Stimulated activated naive CD4-positive, alpha-beta T cell (primary cell): ENCODE measurements at regions not wholly inside any gene's neighbourhood (a gene's known extent, or its start where the extent isn't known, plus 50 kb on each side); places are given as distances from the start of the nearest gene placed in this dataset.
A peak's percentile ranks its signal among the peaks of the same experiment; 100 is the strongest.

Experiments
- DNase-seq, 6 experiments: peaks; one replicate each; lab custom pipeline; 2025; lab: John Stamatoyannopoulos, UW

DNA sequence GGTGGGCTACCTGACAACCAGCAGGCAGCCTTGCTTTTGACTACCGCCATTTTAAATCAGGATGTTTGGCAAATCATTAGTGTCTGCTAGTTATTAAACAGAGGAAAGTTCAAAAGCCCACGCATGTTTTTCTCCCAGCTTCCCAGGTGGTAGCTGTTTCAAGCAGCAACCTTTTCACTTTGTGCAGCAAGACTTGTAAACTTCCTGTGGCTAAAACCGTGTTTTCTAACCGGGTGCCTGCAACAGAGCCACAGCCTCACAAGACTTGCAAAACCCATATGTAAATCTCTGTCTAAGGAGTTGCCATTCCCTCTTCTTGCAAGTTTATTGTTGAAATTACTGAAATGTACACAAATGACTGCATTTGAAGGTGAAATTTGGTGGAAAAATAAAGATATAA is 633.1 kb downstream of the BCL11A start:
- DNase-seq, result no peak

DNA sequence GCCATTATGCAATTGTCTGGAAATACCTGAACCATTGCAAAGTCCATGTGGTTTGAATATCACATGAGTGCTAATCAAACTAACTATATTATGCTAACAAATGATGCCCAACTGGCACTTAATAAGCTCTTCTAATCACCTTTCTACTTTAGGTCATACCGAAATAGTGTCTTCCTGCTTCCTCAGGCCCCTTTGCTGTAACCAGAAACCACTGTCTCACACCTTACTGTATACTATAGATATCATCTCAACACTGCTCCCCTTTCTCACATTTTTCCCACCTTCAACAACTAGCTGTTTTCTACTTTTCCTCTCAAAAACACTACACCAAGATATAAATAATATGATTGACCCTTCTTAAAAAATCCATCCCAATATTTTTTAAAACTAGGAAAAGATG is 633.9 kb downstream of the BCL11A start:
- no peak for DNase-seq

DNA sequence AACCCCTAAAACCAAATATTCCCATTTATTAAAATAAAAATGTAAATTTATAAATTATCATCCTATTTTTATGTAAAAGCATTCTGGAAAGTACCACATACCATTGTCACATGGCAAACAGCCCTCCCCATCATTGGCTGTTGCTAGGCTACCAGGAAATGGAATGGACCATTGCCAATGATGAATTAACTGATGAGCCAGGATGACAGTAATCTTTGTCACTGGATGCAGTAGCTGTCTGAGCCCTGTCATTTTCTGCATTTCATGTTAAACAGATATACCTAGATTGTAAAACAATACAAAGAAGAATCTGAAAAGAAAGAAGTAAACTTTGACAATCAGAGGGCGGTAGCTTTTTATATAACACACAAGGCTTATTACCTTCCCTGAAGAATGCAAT is 641.4 kb downstream of the BCL11A start:
- DNase-seq, result no peak

DNA sequence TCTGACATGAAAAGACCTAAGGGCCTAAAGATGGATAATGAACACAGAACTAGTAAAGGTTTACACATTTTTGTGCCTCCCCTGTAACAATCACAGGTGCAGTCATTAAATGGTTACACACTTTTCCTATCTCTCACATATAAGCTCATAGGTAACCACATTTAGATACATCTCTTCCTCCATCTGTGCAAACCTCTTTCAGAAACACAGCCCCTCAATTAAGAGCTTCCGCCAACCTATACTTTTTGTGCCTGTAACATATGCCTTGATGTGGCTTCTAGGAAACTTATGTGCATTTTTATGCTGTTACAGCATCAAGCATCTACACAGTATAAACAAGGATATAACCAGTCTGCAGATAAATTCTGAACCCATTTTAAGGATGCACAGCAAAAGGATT is 643.3 kb downstream of the BCL11A start:
- DNase-seq, result no peak

DNA sequence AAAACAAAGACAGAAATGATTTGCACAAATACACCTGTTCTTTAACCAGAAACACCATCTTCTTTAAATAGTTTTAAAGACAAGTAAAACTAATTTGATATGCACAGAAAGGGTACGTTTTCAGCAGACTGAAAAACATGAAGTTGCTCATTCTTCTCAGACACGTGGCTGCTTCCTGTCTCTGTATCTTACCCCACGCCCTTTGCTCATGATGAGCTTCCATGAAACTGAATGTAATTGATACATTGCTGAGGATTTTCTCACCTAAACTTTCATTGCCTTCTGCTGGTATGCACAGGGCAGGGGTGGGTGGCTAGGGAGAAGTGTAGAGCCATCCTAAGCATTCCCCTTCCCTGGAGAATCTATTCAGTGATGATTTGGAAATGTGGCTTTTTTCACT is 644.3 kb downstream of the BCL11A start:
- DNase-seq, result no peak

DNA sequence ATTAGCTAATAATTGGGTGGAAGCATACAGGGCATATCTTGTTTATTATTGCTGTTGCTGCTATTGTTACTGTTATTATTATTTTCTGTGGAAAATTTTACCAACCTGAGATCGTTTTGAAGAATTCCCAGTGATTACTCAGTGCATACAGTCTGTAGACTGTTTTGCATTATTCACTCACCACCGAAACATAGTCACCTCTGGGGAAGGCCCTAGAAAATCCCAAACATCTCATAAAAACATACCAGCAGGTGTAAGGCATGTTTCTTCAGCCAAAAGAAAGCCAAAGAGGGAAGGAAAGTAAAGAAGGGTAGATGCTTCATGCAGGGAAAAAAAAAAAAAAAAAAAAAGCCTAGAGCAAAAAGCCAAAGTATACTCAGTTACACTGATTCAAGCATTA is 647.7 kb downstream of the BCL11A start:
- DNase-seq, result no peak

DNA sequence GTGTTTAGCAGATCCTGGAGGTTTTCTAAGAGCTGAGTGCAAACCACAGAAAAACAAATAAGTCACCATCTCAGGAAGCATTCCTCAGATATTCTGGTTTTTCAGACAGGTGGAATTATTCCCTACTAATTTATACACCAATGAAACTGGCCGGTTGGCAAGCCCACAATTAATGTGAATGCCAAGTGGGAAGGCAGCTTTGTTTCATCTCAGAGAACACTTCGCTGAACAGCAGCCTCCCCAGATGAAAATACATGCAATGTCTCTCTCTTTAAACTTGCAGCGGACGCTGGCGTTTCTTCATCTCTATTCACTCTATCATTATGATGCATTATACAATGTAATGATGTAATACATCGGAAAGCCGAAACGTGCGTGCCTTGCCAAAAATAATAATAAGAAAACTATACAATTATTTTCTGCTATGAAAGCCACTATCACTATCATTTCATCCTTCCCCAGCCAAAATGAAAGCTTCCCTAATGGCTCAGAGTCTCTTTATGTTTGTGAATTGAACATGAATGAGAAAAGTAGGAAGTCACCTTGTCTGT is 649.4 kb downstream of the BCL11A start:
- no peak for DNase-seq

DNA sequence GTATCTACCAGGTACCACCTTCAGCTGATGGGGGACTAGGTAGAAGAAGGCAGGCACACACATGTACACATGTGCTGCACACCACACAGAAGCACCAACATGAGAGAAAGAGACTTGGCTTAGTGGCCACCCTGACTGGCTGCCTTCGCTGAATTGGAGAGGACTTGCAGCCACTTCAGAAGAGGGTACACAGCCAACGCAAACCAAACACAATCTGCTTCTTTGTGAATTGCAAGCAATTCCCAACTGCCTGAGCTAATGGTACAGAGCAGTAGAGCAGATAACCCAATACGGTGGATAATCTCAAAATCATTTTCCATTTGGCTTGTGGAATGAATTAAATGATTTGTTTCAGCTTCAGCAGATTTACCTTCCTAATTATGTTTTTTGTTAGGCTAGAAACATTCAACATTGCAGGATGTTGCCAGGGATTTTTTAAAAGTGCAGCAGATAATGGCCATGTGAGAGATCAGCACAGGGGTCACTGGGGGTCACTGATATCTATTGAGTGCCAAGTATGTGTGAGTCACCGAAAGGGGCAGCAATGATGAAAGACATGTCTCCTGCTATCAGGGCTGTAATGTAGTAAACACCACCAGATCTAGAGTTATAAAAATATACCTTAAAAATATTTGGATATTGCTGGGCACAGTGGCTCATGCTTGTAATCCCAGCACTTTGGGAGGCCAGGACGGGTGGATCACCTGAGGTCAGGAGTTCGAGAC is 652.6 kb downstream of the BCL11A start:
- no peak for DNase-seq

DNA sequence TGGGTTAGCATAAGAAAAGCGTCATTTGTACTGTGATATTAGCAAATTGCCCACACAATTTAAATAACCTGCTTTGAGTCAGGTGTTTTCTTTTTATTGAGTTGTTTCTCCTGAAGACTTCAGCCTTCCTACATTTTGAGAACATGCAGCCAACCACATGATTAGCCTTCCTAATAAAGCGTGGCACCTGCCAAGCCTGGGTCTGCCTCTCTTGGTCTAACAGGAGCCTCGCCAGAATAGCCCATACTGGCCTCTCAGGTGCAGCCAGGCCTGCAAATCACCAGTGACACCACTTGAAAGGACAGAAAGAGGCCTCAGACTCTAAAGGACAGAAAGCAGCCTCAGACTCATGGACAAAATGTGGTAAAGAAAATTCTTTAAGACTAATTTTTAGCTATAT is 653.8 kb downstream of the BCL11A start:
- no peak for DNase-seq

DNA sequence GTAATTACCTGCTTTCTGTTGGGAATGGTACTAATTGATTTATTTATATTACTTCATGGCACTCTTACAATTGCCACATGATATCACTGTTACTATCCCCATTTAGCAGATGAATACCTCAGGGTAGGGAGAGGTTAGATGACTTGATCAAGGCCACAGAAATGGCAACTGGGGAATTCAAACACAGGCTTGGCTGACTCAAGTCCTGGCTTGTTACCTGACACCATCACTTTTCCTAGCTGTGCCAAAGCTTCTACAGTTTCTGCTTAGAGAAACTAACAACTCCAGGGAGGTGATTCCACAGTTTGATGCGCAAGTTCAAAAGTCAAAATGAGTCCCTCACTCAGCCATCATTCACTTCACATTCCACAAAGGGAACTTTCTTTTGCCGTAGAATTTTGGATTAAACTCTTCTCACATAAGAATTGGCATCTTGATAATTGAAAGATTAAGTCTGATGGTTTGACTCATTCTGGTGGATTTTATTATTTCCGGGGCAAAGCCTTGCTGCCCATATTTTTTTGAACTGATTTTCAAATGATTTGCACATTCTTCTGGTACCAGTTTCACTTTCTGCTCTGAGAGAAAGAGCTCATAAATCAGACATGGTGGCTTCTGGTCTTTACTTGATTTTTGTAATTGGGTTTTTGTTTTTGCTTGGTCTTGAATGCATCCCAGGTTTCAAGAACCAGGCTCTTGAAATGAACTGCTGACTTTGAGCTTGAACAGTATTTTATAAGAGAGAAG is 656.8 kb downstream of the BCL11A start:
- DNase-seq, result no peak

DNA sequence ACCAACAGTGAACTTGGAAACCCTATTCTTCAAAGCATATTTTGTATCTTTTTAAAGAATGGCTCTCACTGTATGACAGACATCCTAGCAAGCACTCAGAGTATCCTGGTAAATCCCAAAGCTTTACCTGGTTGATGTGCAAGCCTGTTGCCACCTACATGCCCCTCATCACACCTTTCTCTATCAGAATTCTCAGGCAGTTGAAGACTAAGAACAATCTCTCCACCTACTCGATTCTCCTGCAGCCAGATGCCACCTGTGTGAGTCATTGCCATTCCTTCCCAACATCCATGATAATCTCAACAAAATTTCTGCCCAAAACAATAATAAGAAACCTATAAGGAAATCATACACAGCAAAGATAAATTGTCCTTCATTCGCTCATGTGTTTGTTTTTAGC is 659.8 kb downstream of the BCL11A start:
- no peak for DNase-seq

DNA sequence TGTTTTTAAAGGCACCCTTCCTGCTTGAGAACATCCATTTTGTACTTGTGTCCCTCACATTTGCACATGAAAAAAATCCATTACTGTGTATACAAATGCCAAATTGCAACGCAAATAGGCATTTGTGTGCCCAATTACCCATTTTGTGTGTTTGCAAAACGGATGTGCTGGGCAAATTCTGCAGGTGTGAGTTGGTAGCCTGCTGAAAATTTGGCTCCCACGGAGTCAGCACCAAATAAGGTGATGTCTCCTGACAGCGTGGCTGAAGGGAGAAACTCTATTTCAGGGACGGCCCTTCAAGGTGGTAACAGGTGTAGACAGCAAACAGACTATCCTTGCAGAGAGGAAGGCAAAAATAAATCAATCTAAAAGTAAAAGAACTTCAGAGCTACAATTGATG is 661.1 kb downstream of the BCL11A start:
- DNase-seq, result no peak

DNA sequence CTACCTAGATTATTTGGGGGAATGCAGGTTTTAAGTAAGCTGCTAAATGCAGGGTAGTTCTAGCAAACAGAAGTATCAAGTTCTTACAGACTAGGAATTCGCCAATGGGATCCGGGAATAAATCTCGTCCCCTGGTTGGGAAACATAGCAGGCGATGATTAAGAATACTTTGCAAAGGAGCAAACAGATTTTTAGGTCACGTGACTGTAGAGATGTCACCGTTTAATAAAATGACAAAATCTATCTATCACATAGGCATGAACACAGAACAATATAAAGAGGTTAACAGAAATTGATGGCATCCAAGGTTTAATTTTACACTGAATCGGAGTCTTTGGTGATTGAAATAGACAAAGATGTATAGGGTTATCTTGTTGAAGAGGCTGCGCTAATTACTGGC is 664.1 kb downstream of the BCL11A start:
- DNase-seq, result no peak

DNA sequence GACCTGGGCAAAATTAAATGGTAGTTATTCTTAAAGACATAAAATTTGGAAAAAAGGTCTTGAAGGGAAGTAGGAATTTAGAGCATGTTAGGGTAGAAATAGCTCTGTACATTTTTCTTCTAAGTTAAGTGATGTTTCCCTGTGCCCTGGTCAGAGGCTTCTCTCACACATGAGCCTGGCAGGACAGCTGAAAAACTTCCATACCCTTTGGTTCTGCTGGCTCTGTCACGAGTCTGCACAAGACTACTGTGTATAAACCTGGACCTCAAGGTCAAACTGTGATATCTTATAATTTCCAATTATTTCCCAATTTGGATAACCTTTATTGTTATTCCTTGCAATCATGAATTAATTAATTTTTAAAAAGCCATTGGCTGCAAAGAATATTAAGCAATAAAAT is 664.7 kb downstream of the BCL11A start:
- DNase-seq, result no peak

DNA sequence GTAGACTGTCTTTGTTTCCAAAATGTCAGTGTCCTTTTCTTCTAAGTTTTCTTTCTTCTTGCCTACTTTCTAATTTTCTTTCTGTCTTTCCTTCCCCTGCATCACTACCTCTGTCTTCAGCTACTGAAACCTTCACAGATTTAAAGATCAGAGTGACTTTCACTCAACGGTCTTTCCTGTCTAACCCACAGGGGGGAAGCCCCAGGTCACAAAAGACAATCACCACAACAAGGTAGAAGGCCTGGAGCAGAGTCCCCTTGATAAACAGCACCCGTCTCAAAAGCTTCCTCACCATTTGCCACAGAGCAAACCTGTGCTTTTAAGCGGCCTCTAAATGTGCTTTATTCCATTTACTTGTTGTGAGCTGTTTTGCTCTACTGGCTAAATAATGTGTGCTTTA is 665.4 kb downstream of the BCL11A start:
- DNase-seq, result peak in 5 of 6 experiments; percentile 40 to 86 (median 82)

DNA sequence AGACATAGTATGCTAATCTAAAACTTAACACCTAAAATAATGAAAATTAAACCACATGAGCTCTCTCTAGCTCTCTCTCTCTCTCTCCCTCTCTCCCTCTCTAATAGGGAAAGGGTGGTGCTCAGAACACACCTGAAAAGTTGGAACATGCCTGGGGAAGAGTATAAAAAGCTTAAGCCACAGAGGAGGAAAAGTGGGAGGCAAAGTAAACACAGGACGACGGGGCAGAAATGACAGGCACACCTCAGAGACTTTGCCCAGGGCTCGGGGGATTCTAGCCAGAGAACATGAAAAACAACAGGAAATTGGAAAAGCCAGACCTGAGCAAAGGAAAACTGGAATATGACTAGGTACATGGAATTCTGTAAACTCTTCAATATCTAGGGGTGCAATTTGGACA is 666.1 kb downstream of the BCL11A start:
- no peak for DNase-seq

DNA sequence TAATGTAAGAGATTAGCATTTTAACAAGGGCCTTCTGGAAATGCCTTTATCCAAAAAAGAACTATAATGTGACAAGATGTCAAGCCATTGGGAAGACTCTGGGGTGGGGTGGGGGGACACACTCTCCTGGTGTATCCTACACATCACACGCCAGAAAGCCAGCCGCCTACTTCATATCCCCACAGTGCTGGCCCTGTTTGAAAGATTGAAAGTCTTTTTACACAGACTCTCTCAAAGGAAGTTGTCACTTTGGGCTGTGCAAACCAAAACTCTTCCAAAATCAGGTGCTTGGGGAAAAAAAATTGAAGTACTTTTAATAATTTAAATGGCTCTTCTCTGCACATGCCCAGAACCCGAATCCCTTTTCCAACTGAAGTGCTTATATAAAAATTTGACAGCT is 666.7 kb downstream of the BCL11A start:
- peak in 1 of 6 experiments; percentile 5 for DNase-seq

DNA sequence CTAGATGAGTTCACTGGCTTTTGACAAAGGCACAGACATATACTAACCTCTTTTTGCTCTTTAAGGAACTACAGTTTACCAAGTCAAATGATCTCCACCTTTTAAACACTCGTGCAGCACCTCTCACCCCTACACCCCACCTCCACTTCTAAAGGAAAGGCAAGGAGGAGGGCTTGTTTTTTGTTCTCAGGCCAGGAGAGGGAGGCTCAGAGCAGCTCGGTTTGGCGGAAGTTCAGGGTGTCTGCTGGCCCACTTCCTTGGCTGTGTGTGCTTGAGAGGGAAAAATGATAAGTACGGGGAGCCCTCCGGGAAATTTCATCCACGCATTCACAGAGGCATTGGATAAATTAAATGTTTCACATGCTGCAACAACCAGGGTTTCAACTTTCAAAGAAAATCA is 667.9 kb downstream of the BCL11A start:
- peak in 4 of 6 experiments; percentile 10 to 57 (median 40) for DNase-seq

DNA sequence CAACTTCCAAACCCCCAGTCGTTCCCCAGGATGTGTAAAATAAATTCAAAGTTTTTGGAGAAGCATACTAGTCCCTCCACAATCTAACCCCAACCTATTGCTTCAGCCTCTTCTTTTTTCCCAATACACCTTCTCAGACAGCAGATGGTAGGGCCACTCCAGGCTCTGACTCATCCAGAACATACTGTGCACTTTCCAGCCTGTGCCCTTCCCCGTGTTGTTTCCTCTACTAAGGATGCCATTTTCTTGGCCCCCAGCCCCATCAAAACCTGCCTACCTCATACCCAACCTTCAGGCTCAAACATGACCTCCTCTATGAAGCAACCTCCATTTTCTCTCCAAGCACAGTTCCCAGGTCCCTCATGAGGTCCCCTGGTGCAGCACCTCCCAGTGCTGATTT is 669.3 kb downstream of the BCL11A start:
- no peak for DNase-seq

DNA sequence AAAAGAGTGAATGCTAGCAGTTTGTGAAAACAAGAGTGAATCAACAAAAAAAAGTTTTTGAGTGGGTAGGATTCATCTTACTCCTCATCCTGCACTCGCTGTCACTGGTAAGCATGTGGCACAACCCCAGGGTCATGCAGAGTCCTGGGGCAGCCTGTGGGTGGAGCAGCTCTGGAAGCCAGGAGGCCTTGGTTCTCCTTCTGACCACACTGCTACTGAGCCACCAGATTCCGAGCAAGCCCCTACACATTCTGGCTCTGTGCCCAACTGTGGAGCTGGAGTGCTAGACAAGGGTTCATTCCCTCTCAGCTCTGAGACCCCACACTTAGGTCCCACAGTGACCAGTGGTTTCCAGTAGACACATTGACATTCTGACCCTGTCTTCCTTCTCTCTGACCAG is 670.6 kb downstream of the BCL11A start:
- DNase-seq, result no peak

DNA sequence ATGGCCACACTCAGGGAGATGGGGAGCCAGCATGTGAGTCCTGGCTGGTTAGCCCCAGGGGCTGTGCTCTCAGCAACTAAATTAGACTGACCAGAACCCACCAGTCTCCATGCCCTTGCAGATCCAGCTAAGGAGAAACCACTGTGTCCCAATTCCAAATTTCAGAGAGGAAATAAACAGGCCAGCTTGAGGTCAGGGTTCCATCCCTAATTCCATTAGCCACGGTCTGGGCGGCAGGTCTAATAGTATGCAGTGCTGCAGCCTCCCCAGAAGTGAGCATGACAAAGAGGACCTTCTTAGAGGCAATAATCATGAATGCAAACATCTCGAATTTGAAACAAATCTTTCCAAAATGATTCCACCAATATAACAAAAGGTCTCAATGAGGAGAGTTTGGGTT is 671.2 kb downstream of the BCL11A start:
- no peak for DNase-seq

DNA sequence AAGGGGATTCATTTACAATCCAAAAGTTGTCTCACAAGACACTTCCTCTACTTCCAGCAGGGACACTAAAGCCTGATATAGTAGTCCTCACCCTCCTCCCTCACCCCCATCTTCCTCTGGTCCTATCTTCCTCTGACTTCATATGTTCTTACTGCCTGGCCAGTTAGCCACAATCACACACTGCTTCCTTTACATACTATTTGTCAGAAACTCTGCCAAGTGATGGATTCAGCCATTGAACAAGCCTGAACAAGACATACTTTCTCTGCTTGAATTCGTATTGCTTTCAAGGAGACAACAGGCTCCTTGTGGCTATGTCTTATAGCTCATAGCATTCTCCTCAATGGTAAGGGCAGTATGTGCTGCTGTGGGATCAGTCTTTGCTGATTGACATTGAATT is 672.2 kb downstream of the BCL11A start:
- no peak for DNase-seq

DNA sequence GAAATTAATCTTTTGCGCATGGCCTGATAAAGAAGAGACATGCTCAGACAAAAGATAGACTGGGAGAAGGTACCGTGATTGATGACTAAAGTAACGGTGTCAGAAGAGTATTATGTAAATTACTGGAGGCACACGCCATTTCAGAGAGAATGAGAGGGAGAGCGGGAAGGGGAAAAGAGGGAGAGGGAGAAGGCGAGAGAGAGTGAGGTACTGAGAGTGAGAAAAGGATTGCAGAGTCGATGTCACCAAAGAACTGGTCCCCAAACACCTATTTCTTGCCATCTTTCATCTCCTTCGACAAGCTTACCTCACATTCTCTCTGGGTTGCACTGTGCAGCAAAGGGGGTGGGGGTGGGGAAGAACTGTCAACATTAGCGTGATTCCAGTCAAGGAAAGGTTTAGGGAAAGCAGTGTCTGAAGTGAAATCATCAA is 673.7 kb downstream of the BCL11A start:
- no peak for DNase-seq
